SH-SY5Y (cell line): ENCODE measurements at regions not wholly inside any gene's neighbourhood (a gene's known extent, or its start where the extent isn't known, plus 50 kb on each side); places are given as distances from the start of the nearest gene placed in this dataset.

Experiments used
- GATA2 ChIP-seq: IDR thresholded peaks from 2 replicates; pipeline ENCODE4 v1.6.1; 2011; ENCODE audit warnings: mild to moderate bottlenecking, low read depth, low read length
- GATA3 ChIP-seq: IDR thresholded peaks from 2 replicates; pipeline ENCODE4 v1.6.1; 2011; ENCODE audit warnings: low read depth, mild to moderate bottlenecking, low read length, moderate library complexity

DNA sequence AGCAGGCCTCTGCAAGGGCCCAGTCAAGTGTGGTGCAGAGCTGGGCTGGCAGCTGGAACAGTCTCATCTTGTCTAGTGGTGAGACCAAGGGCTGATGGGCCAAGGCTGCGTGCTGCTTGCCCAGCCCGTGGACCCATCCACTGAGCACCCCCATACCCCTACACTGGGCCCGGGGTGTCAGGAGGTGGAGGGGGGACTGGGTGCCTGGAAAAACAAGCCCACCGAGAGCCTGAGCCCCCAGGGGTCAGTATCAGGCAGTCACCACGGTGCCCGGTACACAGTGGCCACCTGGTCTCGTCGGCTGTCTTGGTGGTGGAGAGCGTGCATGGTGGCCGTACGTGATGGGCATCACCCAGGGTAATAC lies 238.3 kb downstream of the SEC14L1 start:
- TF ChIP-seq GATA3 (no peak), GATA2 (no peak)
